ENCODE measurements at regions not wholly inside any gene's neighbourhood (a gene's known extent, or its start where the extent isn't known, plus 50 kb on each side); places are given as distances from the start of the nearest gene placed in this dataset.
"Not testable (repeated sequence)": the region's sequence is repeated elsewhere in the genome, so short reads cannot be mapped to it uniquely, and the experiment has no call there.

GRCh38 chr12:78269620-78270019 lies 438.9 kb downstream of the NAV3 start:
- no peak for DNase-seq

GRCh38 chr12:78271546-78271945 lies 440.9 kb downstream of the NAV3 start:
- no peak for DNase-seq

GRCh38 chr12:78275886-78276285 lies 445.2 kb downstream of the NAV3 start:
- DNase-seq, result no peak

GRCh38 chr12:78278706-78279190 lies 448.1 kb downstream of the NAV3 start:
- no peak for DNase-seq

GRCh38 chr12:78279567-78279966 lies 448.9 kb downstream of the NAV3 start:
- no peak for DNase-seq

- not testable (repeated sequence) for DNase-seq
These were observed 450.4 kb downstream of the NAV3 start for GRCh38 chr12:78281102-78281501.

GRCh38 chr12:78284417-78284816 lies 453.7 kb downstream of the NAV3 start:
- DNase-seq, result no peak

- DNase-seq, result no peak
These were observed 460.1 kb downstream of the NAV3 start for GRCh38 chr12:78290606-78291345.

- no peak for DNase-seq
These were observed 462.5 kb downstream of the NAV3 start for GRCh38 chr12:78293059-78293686.

- DNase-seq, result not testable (repeated sequence)
These were observed 470.6 kb downstream of the NAV3 start for GRCh38 chr12:78301282-78301681.

- DNase-seq, result no peak
These were observed 475.1 kb downstream of the NAV3 start for GRCh38 chr12:78305808-78306207.

GRCh38 chr12:78306236-78306635 lies 475.5 kb downstream of the NAV3 start:
- DNase-seq, result no peak

- DNase-seq, result no peak
These were observed 478.0 kb downstream of the NAV3 start for GRCh38 chr12:78308701-78309100.

- DNase-seq, result no peak
These were observed 484.3 kb downstream of the NAV3 start for GRCh38 chr12:78315028-78315427.

- no peak for DNase-seq
These were observed 485.4 kb downstream of the NAV3 start for GRCh38 chr12:78316136-78316535.

- no peak for DNase-seq
These were observed 486.2 kb downstream of the NAV3 start for GRCh38 chr12:78316631-78317468.

- no peak for DNase-seq
These were observed 491.0 kb downstream of the NAV3 start for GRCh38 chr12:78321696-78322095.

GRCh38 chr12:78323226-78323625 lies 492.5 kb downstream of the NAV3 start:
- no peak for DNase-seq

GRCh38 chr12:78324234-78324633 lies 493.5 kb downstream of the NAV3 start:
- DNase-seq, result peak; percentile 42

- no peak for DNase-seq
These were observed 497.8 kb downstream of the NAV3 start for GRCh38 chr12:78328524-78328923.

- no peak for DNase-seq
These were observed 499.4 kb downstream of the NAV3 start for GRCh38 chr12:78330131-78330530.

- no peak for DNase-seq
These were observed 500.5 kb downstream of the NAV3 start for GRCh38 chr12:78331181-78331580.

GRCh38 chr12:78331753-78332152 lies 501.1 kb downstream of the NAV3 start:
- DNase-seq, result no peak

All from NCI-H2029 treated with DMSO at 0.1 percent for 48 hours (cell line).